ENCODE measurements at regions not wholly inside any gene's neighbourhood (a gene's known extent, or its start where the extent isn't known, plus 50 kb on each side); places are given as distances from the start of the nearest gene placed in this dataset.

DNA sequence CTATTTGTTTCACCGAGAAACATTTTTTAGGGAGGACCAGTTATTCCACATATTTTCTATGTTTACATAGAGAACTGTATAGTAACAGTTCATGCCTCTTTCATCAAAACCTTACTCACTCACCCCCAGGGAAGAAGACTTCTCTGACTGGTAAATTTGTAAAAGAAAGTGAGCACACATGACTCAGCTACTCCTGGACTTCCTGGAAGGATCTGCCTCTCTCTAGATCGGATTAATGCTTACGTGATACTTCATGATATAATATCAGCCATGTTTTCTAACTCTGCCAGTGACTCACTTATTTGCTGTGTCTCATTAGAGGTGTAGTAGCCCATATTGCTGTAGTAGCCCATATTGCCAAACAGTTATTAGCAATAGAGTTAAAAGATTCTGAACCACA lies 494.3 kb upstream of the ATXN7L3B start:
- no peaks in the 10 kb centered on the region for H3K9me3 ChIP-seq
- H3K27ac ChIP-seq, result no peak overlapping the region
- DNase-seq, result peak in 1 of 2 donors; percentile 24
- H3K4me1 ChIP-seq, result no peaks in the 10 kb centered on the region
- no peaks in the 10 kb centered on the region for H3K27me3 ChIP-seq
- no peaks in the 10 kb centered on the region for H3K36me3 ChIP-seq
- TF ChIP-seq POLR2AphosphoS5 (IDR thresholded peaks at IDR 0.05) (no peak), POLR2A (IDR thresholded peaks at IDR 0.05) (no peak), EP300 (IDR thresholded peaks at IDR 0.05) (no peak)
- TF ChIP-seq, protein P1, sequence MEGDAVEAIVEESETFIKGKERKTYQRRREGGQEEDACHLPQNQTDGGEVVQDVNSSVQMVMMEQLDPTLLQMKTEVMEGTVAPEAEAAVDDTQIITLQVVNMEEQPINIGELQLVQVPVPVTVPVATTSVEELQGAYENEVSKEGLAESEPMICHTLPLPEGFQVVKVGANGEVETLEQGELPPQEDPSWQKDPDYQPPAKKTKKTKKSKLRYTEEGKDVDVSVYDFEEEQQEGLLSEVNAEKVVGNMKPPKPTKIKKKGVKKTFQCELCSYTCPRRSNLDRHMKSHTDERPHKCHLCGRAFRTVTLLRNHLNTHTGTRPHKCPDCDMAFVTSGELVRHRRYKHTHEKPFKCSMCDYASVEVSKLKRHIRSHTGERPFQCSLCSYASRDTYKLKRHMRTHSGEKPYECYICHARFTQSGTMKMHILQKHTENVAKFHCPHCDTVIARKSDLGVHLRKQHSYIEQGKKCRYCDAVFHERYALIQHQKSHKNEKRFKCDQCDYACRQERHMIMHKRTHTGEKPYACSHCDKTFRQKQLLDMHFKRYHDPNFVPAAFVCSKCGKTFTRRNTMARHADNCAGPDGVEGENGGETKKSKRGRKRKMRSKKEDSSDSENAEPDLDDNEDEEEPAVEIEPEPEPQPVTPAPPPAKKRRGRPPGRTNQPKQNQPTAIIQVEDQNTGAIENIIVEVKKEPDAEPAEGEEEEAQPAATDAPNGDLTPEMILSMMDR (IDR thresholded peaks at IDR 0.05), result no peak
- WGBS, 5 donors, result 37 to 48% (median 40%) methylated on average over 3 of the region's 3 CpGs
- H3K4me3 ChIP-seq, result no peak overlapping the region
- intact Hi-C loops (cut with DNase I; ENCODE audit: low total_unique reads), result no loop called here

DNA sequence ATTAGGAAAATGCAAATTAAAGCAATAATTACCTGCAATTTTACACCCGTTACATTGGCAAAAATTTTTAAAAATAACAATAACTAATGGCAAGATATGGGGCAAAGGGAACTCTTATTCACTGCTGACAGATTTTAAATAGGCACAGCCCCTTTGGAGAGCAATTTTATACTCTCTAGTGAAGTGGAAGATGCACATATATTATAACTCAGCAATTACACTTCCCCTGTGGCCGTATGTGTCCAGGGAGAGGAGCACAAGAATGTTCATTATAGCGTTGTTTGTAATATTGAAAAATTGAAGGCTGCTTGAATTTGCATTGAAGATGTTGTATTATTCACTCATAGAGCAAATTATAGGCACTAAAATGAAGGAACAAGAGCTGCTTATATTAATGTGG lies 488.3 kb upstream of the ATXN7L3B start:
- intact Hi-C loops (cut with DNase I; ENCODE audit: low total_unique reads), result no loop called here
- TF ChIP-seq POLR2A (IDR thresholded peaks at IDR 0.05) (no peak), EP300 (IDR thresholded peaks at IDR 0.05) (no peak), POLR2AphosphoS5 (IDR thresholded peaks at IDR 0.05) (no peak)
- TF ChIP-seq, protein P1 (IDR thresholded peaks at IDR 0.05), result no peak
- Histone ChIP-seq H3K36me3 (no peaks in the 10 kb centered on the region), H3K4me1 (no peaks in the 10 kb centered on the region), H3K4me3 (no peak overlapping the region), H3K9me3 (no peaks in the 10 kb centered on the region), H3K27ac (no peak overlapping the region), H3K27me3 (no peaks in the 10 kb centered on the region)
- WGBS, 5 donors, result 73 to 83% (median 79%) methylated on average over 3 of the region's 3 CpGs
- DNase-seq, result no peak

DNA sequence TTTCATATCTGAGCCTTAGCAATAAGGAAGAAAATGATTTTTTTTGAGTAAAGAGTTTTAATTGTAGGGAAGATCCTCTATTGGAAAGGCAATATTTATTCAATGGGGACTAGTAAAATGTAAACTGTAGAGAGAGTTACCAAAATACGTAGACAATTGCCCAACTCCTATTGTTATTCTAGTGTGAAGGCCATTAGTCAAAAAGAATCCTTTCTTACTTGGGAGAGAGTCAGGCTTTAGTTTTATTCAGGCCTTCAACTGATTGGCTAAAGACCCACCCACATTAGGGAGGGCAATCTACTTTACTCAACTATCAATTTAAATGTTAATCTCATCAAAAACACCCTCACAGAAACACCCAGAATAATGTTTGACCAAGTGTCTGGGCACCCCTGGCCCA lies 485.8 kb upstream of the ATXN7L3B start:
- Histone ChIP-seq H3K4me1 (no peaks in the 10 kb centered on the region), H3K27ac (no peak overlapping the region), H3K27me3 (no peaks in the 10 kb centered on the region), H3K36me3 (no peaks in the 10 kb centered on the region), H3K4me3 (no peak overlapping the region), H3K9me3 (no peaks in the 10 kb centered on the region)
- TF ChIP-seq POLR2AphosphoS5 (IDR thresholded peaks at IDR 0.05) (no peak), POLR2A (IDR thresholded peaks at IDR 0.05) (no peak), EP300 (IDR thresholded peaks at IDR 0.05) (no peak)
- TF ChIP-seq, protein P1 (IDR thresholded peaks at IDR 0.05), result no peak
- DNase-seq, result no peak
- intact Hi-C loops (cut with DNase I; ENCODE audit: low total_unique reads), result no loop called here
- 62 to 72% (median 69%) methylated on average over 1 of the region's 1 CpG for WGBS, 5 donors

DNA sequence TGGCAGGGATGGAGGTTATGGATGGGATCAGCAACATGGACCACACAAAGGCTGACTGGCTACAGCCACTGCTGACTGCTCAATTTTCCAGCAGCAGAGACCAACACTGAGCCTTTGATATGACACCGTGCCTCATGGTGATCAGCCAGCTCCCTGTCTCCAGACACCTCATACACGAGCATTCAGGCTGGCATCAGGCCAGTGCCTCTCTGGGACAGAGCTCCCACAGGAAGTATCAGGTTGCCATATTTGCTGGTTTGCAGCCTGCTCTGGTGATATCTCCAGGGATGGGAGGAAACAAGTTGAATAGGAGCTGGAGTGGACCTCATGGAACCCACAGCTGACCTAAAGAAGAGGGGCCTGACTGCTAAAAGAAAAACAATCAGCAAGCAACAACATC lies 471.2 kb upstream of the ATXN7L3B start:
- Histone ChIP-seq H3K4me3 (no peak overlapping the region), H3K27ac (no peak overlapping the region), H3K27me3 (no peaks in the 10 kb centered on the region), H3K4me1 (no peaks in the 10 kb centered on the region), H3K9me3 (peaks cover 0 to 21% (median 10%) of the 10 kb centered on the region in 4 donors), H3K36me3 (no peaks in the 10 kb centered on the region)
- WGBS, 5 donors, result 57 to 83% (median 76%) methylated on average over 2 of the region's 2 CpGs
- intact Hi-C loops (cut with DNase I; ENCODE audit: low total_unique reads), result no loop called here
- TF ChIP-seq, protein P1 (IDR thresholded peaks at IDR 0.05), result no peak
- no peak for TF ChIP-seq POLR2A (IDR thresholded peaks at IDR 0.05)
- no peak for TF ChIP-seq EP300 (IDR thresholded peaks at IDR 0.05)
- TF ChIP-seq POLR2AphosphoS5 (IDR thresholded peaks at IDR 0.05), result no peak
- no peak for DNase-seq
